A673 (cell line): ENCODE measurements at regions not wholly inside any gene's neighbourhood (a gene's known extent, or its start where the extent isn't known, plus 50 kb on each side); places are given as distances from the start of the nearest gene placed in this dataset.

Experiments
- BruUV-seq: library from RNA; stranded (reverse); fragments of 400-500 nt; replicated peaks from 2 replicates; lab custom pipeline; 2021; lab: Mats Ljungman, UMichigan
- CTCF ChIA-PET: fragments of 300-600 bp; sonication (Branson Sonifier 250); formaldehyde crosslinking; loops from one replicate; lab custom pipeline; 2022; ENCODE audit warnings: antibody characterized with exemption; lab: Charles Lee
- POLR2A ChIA-PET: fragments of 300-600 bp; sonication (Branson Sonifier 250); formaldehyde crosslinking; loops from one replicate; lab custom pipeline; 2022; ENCODE audit warnings: antibody characterized with exemption; ENCODE audit not compliant: low non-redundant PET; lab: Charles Lee
- DNase-seq: peaks from one replicate; pipeline ENCODE4 v3.0.0-alpha.2; 2015; ENCODE audit warnings: low spot score
- H3K27ac ChIP-seq: fragments of 200-600 bp; sonication (generic); 2 replicates; pipeline ENCODE4 v1.5.1; 2016; ENCODE audit warnings: mixed run types, low read depth, mild to moderate bottlenecking, mixed read lengths, antibody characterized with exemption, low read length; ENCODE audit not compliant: poor library complexity, severe bottlenecking
- H3K27me3 ChIP-seq: fragments of 200-600 bp; sonication (generic); replicated peaks from 2 replicates; pipeline ENCODE4 v1.6.1; 2017; ENCODE audit warnings: mixed run types, low read depth, mild to moderate bottlenecking, mixed read lengths, antibody characterized with exemption, low read length; ENCODE audit not compliant: insufficient read depth, poor library complexity
- H3K36me3 ChIP-seq: fragments of 200-600 bp; sonication (generic); 2 replicates; pipeline ENCODE4 v1.6.1; 2016; ENCODE audit warnings: mixed run types, mild to moderate bottlenecking, mixed read lengths, antibody characterized with exemption, low read length; ENCODE audit not compliant: insufficient read depth, poor library complexity, severe bottlenecking
- H3K4me1 ChIP-seq: fragments of 200-600 bp; sonication (generic); 2 replicates; pipeline ENCODE4 v1.6.1; 2017; ENCODE audit warnings: mixed run types, mild to moderate bottlenecking, mixed read lengths, antibody characterized with exemption, low read length; ENCODE audit not compliant: insufficient read depth, poor library complexity, severe bottlenecking
- H3K4me3 ChIP-seq: fragments of 200-600 bp; sonication (generic); 2 replicates; pipeline ENCODE4 v1.5.1; 2016; ENCODE audit warnings: low read depth, mixed run types, mild to moderate bottlenecking, mixed read lengths, low read length; ENCODE audit not compliant: poor library complexity, severe bottlenecking
- H3K9me3 ChIP-seq: fragments of 200-600 bp; sonication (generic); 2 replicates; pipeline ENCODE4 v1.6.1; 2016; ENCODE audit warnings: mixed run types, low read depth, mild to moderate bottlenecking, mixed read lengths, antibody characterized with exemption, low read length; ENCODE audit not compliant: poor library complexity, severe bottlenecking
- CTCF ChIP-seq: fragments of 300-800, 200-600 bp; sonication (generic); conservative IDR thresholded peaks from 2 replicates; pipeline ENCODE4 v1.5.1; 2017; ENCODE audit warnings: low read depth, mild to moderate bottlenecking, antibody characterized with exemption, low read length, moderate library complexity, mixed read lengths
- EZH2 ChIP-seq: fragments of 200-600 bp; sonication (generic); IDR thresholded peaks from 2 replicates; pipeline ENCODE4 v1.6.1; 2017; ENCODE audit warnings: borderline replicate concordance, low read depth, mild to moderate bottlenecking, mixed read lengths, antibody characterized with exemption, low read length; ENCODE audit not compliant: poor library complexity, severe bottlenecking
- intact Hi-C: fragments of 100-400 bp; cut with micrococcal nuclease; formaldehyde crosslinking; loops from one replicate; pipeline ENCODE4 v1.10.0; 2022; ENCODE audit not compliant: unreplicated experiment

- Histone ChIP-seq H3K36me3 (no peaks in the 10 kb centered on the region), H3K9me3 (no peaks in the 10 kb centered on the region), H3K4me1 (peaks cover 17% of the 10 kb centered on the region), H3K27ac (no peak overlapping the region), H3K27me3 (no peaks in the 10 kb centered on the region), H3K4me3 (no peak overlapping the region)
- DNase-seq = no peak
- CTCF ChIA-PET = no interaction called here
- intact Hi-C loops = no loop called here
- no peak for TF ChIP-seq CTCF
- BruUV-seq = no TSS peak
- POLR2A ChIA-PET = no interaction called here
These were observed 71.6 kb upstream of the PAX1 start for GRCh38 chr20:21633829-21634228.

DNA sequence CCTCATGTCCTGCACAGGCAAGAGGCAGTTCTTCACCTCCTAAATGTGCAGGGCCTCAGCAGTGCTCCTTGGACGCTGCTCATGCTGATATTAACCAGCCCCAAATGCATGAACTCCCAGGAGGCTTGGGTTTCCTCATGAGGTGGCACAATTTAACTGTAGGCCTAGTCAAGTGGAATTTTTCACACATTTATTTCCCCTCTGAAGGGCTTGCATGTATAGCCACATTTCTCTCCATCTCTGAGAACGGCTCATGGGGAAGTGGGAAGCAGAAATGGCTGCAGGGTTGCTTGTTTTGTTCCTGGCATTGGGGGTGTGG, 72.8 kb upstream of the PAX1 start:
- DNase-seq = no peak
- no peaks in the 10 kb centered on the region for H3K27me3 ChIP-seq
- ChIA-PET POLR2A (no interaction called here), CTCF (no interaction called here)
- no peak overlapping the region for H3K27ac ChIP-seq
- intact Hi-C loops = no loop called here
- H3K36me3 ChIP-seq = no peaks in the 10 kb centered on the region
- H3K4me1 ChIP-seq = peaks cover 17% of the 10 kb centered on the region
- no peaks in the 10 kb centered on the region for H3K9me3 ChIP-seq
- no peak overlapping the region for H3K4me3 ChIP-seq
- no TSS peak for BruUV-seq
- TF ChIP-seq CTCF (no peak), EZH2 (no peak)

GRCh38 chr20:21632031-21632734, 73.3 kb upstream of the PAX1 start:
- peak; percentile 38 for DNase-seq
- CTCF ChIA-PET = no interaction called here
- H3K27ac ChIP-seq = peak overlapping the region; percentile 3
- intact Hi-C loops = no loop called here
- H3K36me3 ChIP-seq = no peaks in the 10 kb centered on the region
- no peaks in the 10 kb centered on the region for H3K27me3 ChIP-seq
- H3K9me3 ChIP-seq = no peaks in the 10 kb centered on the region
- TF ChIP-seq CTCF (no peak), EZH2 (no peak)
- POLR2A ChIA-PET = no interaction called here
- H3K4me3 ChIP-seq = no peak overlapping the region
- peaks cover 17% of the 10 kb centered on the region for H3K4me1 ChIP-seq
- no TSS peak for BruUV-seq
